ENCODE measurements at regions not wholly inside any gene's neighbourhood (a gene's known extent, or its start where the extent isn't known, plus 50 kb on each side); places are given as distances from the start of the nearest gene placed in this dataset.

DNA sequence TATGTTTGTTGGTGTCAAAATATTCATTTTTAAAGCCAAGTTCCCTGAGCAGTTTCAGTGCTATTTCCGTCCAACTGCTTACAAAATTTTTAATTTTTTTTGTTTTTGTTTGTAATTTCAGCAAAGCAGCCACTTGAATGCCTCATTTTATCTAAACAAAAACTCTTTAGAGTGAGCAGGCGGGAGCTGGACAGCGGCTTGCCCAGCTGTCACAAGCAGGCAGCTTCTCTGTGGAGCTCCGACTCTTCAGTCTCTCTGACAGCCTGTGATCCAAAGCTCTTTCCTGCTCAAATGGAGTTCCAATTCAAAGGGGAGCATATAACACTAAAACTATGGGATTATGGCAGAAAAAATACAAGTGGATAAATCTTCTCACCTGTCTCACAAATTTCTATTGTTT, 618.3 kb upstream of the PCDH20 start:
- ATAC-seq: no peak

GRCh38 chr13:62022369-62022768, 606.7 kb upstream of the PCDH20 start:
- no peak for ATAC-seq

DNA sequence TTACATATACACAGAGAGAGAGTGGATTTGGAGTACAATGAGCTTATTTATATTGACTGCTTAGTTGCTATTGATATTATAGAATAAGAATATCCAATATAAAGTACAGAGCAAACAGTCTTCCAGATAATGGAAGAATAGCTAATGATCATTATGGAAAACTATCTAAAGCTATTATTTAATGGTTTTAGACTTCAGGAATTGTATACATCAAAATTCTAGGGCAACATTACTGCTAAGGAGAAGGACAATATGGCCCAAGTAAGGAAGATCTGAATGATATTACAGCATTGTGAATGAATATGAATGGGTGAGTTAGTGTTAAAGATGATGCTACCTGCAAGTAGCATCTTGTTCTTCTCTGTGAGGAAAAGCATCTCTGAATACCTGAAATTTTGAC, 604.2 kb upstream of the PCDH20 start:
- ATAC-seq: no peak

- no peak for ATAC-seq
Observed at GRCh38 chr13:62014299-62014698, 598.6 kb upstream of the PCDH20 start.

- ATAC-seq: no peak
Observed at GRCh38 chr13:62003452-62003851, 587.8 kb upstream of the PCDH20 start.

DNA sequence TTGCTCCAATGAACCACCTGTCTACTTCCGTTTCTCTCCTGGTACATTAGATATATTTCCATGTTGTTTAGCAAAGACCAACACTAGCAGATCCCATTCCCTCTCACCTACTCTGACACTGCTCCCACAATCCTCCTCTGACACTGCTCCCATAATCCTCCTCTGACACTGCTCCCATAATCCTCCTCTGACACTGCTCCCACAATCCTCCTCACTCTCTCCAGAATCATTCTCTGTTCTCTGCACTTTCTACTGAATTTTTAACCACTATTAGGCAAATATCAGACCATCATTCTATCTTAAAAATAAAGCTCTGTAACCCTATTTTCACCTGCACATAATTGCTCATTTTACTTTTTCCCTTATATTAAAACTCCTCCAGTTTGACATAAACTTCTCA, 578.5 kb upstream of the PCDH20 start:
- ATAC-seq: no peak

GRCh38 chr13:61989978-61990377, 574.3 kb upstream of the PCDH20 start:
- no peak for ATAC-seq

- no peak for ATAC-seq
Observed at GRCh38 chr13:61988810-61989209, 573.2 kb upstream of the PCDH20 start.

GRCh38 chr13:61975001-61975400, 559.4 kb upstream of the PCDH20 start:
- ATAC-seq: no peak

DNA sequence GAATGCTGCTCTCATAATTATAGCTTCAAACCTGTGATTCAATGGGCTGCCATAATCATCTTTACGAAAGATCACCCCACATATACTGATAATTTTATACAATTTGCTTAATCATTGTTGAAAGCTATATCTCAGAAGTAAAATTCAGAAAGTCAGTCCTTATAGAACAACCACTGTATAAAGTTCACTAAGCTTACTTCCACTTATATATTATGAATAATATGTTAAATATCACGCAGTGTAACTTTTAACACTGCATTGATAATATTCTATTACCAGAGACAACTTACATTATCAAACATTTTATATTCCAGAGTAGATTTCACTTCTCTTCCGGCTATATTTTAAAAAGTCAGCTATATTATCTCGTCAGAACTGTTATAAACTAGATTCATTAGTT, 550.1 kb upstream of the PCDH20 start:
- no peak for ATAC-seq

GRCh38 chr13:61960981-61961380, 545.3 kb upstream of the PCDH20 start:
- no peak for ATAC-seq

- ATAC-seq: no peak
Observed at GRCh38 chr13:61954092-61954491, 538.4 kb upstream of the PCDH20 start.

- ATAC-seq: no peak
Observed at GRCh38 chr13:61950828-61951227, 535.2 kb upstream of the PCDH20 start.

DNA sequence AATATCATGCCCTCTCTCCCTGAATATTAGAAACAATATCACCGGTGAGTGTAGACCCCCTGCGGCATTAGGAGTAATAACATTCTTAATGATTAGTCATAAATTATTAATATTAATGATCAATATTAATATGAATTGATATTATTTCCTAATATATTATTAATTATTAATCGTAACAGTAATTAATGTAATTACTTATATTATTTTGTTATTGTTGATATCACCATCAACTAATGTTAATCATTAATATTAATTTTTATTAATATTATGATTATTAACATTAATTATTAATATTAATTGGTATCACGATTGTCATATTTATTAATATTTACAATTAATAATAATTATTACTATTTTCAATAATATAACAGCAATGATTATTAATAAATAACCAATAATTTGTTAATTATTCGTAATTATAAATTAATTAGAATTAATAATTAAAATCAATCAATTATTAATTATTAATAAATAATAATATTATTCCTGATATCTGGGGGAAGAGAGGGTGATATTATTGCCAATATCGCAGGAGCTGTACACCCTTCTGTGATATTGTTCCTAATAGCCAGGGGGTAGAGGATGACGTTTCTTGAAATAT, 528.8 kb upstream of the PCDH20 start:
- ATAC-seq: no peak

- no peak for ATAC-seq
Observed at GRCh38 chr13:61935710-61936109, 520.1 kb upstream of the PCDH20 start.

- ATAC-seq: no peak
Observed at GRCh38 chr13:61927648-61928047, 512.0 kb upstream of the PCDH20 start.

GRCh38 chr13:61918841-61919240, 503.2 kb upstream of the PCDH20 start:
- ATAC-seq: no peak

- ATAC-seq: no peak
Observed at GRCh38 chr13:61916483-61916882, 500.8 kb upstream of the PCDH20 start.

GRCh38 chr13:61913183-61913582, 497.5 kb upstream of the PCDH20 start:
- no peak for ATAC-seq

DNA sequence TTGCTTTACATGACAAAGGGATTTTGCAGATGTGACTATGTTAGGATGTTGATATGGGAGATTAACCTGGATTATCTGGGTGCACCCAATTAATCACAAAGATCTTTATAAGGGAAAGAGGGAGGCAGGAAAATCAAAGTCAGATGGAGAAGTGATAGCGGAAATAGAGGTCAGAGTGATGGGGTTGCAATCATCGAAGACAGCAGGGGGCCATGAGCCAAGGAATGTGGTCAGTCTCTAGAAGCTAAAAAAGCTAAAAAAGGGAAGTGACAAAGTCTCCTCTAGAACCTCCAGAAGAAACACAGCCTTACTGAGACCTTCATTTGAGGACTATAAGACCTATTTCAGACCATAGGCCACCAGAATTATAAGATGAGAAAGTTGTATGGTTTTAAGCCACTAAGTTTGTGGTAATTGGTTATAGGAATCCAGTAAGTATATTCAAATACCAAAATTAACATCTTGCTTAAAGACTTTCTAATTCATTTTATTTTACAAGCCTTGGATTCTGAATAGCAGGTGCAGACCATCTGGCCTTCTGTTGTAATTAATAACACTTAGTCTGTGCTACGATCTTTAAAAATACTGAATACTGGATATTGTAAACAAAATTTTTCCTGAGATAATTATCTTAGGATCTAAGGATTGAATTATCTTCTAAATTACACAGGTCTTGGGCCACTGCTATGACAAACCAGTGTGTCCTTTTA, 493.4 kb upstream of the PCDH20 start:
- ATAC-seq: no peak

DNA sequence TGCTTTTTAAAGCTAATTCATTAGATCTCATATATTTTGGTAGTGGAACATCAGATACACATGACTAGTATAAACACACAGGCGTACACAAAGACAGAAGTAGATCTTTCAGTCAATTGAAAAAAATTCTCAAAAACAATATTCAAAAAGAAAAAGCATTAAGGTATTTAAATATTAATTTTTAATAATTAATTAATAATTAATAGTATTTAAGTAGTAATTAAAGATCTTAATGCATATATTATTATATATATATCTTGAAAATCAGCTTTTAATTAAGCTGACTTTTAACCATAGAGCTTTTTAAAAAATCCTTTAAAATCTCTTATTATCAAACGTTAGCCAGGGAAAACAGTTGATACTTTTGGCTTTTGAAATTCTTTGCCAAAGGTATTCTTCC, 489.4 kb upstream of the PCDH20 start:
- ATAC-seq: no peak

DNA sequence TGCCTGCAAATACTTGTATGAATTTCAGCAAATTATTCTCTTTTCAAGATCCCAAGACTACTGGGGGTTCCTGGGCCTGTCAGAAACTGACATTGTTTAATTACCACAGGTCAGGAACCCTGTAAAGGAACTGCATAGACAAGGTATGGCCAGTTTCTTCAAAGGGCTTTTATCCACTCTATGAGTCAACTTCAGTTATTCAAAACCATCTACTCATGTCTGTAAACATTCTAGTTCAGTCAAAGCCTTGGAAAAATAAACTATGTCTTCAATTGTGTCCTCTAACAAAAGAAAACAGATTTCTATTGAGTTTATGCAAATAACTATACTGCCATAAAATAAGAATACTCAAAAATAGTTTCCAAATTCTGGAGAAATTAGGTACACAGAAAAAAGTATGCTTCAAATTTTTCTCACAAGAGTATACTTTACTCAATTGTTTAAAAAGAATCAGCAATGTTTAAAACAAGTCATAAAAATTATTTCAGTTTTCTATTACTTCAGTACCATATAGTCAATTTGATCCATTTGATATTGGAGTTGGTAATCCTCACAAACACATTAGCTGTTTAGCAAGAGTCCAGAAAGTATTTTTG, 486.4 kb upstream of the PCDH20 start:
- no peak for ATAC-seq

GRCh38 chr13:61900033-61900432, 484.4 kb upstream of the PCDH20 start:
- ATAC-seq: no peak

DNA sequence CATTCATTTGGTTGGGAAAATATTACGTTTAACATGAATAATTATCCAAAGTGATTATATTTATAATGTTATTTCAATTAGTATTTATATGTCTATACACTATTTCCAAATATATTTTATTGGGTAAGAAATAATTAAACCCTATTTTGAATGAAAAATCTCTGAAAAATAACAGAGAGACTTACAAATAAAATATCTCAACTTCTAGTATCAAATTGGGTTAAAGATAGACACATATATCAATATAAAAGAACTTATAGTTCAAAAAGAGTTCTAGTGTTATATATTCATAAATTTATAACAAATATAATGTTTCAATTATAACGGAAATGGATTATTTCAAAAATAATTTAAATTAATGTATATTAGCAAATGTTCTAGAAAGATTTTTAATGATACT, 482.6 kb upstream of the PCDH20 start:
- no peak for ATAC-seq
